Activated CD4-positive, alpha-beta T cell treated with anti-CD3 and anti-CD28 coated beads, Interleukin-2, amount 50 U/mL, for 48 hours (primary cell): ENCODE measurements at regions not wholly inside any gene's neighbourhood (a gene's known extent, or its start where the extent isn't known, plus 50 kb on each side); places are given as distances from the start of the nearest gene placed in this dataset.
"Not testable (repeated sequence)": the region's sequence is repeated elsewhere in the genome, so short reads cannot be mapped to it uniquely, and the experiment has no call there.

Source experiments
- DNase-seq, 2 experiments: peaks; one replicate each; pipeline ENCODE4 v3.0.0-alpha.2; 2020

DNA sequence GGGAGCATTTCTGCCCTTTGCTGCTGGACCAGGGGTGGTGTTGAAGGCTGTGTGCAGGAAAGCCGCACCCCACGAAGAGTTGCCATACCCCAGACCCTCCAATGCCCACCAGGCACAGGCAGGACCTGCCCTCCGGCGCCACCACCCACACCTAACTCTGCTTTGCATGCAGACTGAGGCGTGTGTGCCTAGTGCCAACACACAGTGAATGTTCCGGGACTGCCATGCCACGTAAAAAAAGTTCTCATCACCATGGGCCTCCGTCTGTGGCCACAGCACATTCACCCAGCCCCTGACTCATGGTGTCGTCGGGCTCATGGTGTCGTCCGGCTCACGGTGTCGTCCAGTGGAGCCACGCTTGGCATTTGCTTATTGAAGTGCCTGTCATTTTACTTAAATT is 184.9 kb upstream of the RAB6C start:
- DNase-seq = no peak

- DNase-seq = no peak
Observed at GRCh38 chr2:129796225-129796624, 183.2 kb upstream of the RAB6C start.

DNA sequence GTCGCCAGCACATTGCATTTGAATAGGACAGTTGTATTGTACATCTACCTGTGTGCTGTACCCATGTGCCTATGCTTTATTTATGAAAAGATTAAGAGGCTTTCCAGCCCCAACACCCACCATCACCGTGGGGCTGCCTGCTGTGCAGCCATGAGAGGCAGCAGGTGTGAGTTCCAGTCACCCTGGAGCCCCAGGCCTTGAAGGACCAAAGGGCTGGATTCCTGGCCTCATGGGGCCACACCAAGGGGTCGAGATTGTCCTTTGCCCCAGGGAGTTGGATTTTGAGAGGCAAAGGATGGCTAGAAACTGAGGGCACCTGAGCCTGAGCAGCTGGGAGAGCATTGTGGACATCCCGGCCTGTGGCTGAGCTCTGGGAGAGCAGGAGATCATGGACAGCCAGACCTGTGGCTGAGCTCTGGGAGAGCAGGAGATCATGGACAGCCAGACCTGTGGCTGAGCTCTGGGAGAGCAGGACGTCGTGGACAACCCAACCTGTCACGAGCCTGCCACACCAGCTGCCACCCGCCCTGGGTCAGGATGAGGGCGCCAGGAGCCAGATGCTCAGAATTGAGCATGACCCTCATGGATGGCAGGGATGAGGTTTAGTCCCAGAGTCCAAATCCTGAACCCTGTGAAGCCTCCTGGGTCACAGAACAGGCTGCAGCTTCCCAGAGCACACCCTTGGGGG is 182.5 kb upstream of the RAB6C start:
- DNase-seq = no peak

DNA sequence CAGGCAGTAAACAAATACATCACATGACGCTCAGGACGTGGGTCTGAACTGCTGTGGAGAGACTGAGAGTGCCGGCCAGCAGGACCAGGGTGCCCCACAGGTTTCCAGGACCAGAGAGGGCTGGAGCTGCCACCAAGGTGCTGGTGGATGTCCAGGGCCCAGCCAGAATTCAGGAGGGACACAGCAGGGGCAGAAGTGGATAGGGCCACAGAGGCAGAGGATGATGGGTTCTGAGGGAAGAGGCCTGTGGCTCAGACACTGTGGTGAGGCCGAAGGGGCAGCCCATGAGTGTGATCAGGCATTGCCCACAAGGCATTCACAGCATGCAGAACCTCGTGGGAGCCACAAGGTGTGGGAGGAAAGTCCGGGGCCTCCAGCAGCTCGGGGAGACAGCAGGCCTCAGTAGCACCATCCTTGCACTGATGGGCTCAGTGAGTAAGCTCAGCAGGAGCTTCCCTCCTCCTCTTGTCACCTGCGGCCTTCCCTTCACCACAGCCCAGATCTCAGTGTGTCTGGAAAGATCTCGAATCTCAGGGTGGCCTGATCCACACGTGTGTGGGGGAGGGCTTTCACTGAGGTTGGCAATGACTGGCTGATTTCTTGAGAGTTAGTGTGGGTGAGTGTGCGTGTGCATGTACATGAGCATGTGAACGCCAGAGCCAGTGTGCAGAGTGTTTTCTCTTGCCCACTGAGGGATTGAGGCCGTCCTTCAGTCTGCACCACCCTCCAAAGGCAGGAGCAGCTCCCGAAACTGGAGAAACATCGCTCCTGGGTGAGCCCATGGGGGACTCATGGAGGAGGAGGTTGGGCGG is 181.8 kb upstream of the RAB6C start:
- no peak for DNase-seq

GRCh38 chr2:129798301-129798581 is 181.2 kb upstream of the RAB6C start:
- no peak for DNase-seq

GRCh38 chr2:129798626-129799025 is 180.8 kb upstream of the RAB6C start:
- no peak for DNase-seq

GRCh38 chr2:129799036-129799958 is 180.2 kb upstream of the RAB6C start:
- DNase-seq = no peak

GRCh38 chr2:129800285-129800684 is 179.2 kb upstream of the RAB6C start:
- no peak for DNase-seq

DNA sequence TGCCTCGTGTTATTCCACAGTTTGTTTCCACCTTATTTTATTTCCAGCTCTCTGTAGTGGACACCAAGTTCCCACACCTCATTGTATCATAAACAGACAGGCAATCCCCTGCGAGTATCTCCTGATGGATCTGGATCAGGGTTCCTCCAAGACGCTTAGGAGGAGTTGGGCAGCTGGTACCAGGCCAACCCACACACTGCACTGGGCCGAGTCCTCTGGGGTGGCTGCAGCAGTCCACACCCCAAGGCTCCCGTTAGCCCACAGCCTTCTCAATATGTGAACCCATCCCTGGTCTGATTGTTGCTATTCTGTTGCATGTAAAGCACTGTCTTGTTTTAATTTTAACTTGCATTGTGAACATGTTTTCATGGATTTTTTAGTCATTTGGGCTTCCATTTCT is 178.8 kb upstream of the RAB6C start:
- DNase-seq = no peak

GRCh38 chr2:129801575-129801974 is 177.9 kb upstream of the RAB6C start:
- no peak for DNase-seq

GRCh38 chr2:129802290-129802689 is 177.2 kb upstream of the RAB6C start:
- no peak for DNase-seq

DNA sequence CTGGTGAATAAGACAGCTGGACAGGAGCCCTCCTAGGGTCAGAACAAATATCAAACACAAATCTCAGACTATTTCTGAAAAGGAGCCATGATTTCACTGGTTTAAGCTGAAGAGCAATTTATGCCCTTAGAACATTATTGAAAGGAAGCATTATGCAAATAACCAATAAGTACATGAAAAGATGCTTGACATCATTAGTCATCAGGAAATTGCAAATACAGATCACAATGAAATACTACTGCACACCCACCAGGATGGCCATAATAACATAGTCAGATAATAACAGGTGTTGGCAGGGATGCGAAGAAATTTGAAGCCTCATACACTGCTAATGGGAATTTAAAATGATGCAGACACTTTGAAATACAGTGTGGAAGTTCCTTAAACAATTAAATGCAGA is 176.4 kb upstream of the RAB6C start:
- DNase-seq = no peak

DNA sequence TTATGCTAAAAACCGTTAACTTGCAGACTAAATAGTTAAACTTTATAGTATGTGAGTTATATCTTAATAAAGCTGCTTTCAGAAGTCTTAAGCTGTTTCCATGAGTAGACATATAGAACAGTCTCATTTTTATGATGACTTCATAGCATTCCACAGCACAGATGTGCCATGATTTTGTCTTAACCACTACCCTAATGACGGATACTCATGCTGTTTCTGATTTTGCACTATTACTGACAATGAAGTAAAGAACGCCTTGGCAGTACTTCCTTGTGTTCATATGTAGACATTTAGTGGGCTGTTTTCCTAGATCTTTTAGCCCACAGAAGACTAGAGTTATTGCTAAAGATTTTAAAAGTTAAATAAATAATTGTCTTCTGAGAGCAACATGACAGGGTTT is 175.6 kb upstream of the RAB6C start:
- no peak for DNase-seq

GRCh38 chr2:129805899-129806298 is 173.6 kb upstream of the RAB6C start:
- no peak for DNase-seq

GRCh38 chr2:129806317-129806716 is 173.1 kb upstream of the RAB6C start:
- DNase-seq = no peak

DNA sequence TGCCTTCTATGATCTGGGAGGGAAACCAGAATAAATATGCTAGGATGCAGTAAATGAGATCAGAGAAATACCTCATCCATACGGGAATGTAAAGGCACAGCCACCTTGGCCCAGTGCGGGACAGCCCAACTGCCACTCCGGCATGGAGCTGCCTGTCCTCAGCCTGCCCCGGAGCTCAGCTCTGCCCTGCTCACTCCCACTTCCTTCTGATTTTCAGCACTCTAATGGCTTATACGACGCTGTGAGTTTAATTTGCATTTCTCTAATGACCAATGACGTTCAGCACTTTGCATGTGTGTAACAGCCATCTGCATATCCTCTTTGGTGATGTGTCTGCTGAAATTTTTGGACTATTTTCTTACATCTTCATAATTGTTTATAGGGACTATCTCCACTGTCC is 172.5 kb upstream of the RAB6C start:
- no peak for DNase-seq

GRCh38 chr2:129807642-129808338 is 171.7 kb upstream of the RAB6C start:
- DNase-seq = not testable (repeated sequence)

GRCh38 chr2:129810521-129810920 is 168.9 kb upstream of the RAB6C start:
- DNase-seq = no peak

- no peak for DNase-seq
Observed at GRCh38 chr2:129812071-129812470, 167.4 kb upstream of the RAB6C start.

GRCh38 chr2:129812654-129813053 is 166.8 kb upstream of the RAB6C start:
- DNase-seq = no peak

- no peak for DNase-seq
Observed at GRCh38 chr2:129813404-129813803, 166.1 kb upstream of the RAB6C start.

DNA sequence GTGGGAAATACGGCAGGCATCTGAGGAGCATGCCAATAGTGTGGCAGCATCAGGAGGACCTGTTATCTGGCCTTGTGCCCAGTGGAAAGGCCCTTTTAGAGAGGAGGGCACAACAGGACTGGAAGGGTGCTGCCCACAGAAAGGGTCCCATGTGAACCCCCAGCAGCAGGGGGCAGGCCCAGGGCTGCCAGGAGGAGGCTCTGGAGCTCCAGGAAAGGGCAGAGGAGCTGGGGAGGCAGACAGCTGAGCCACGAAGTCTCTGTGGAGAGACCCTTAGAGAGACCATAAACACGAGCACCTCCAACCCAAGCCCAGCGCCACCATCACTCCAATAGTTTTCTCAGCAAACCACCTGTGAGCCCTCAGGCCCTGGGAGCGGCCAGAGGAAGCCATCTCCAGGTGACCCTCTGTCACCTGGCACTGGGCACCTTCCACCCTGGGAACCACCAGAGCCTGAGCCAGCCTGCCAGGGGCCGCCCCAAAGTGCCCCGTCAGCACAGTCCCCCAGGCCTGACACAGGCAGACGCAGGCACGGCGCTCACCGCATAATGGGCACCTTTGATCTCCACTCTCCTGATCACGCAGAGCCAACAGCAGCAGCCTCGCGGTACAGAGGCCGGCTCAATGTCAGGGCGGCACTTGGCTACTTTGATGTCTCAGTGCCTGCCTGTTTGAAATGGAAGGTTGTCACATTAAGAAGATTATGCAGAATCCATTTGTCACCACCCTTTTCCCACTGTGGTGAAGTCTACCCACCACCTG is 162.5 kb upstream of the RAB6C start:
- no peak for DNase-seq
